ENCODE measurements at regions not wholly inside any gene's neighbourhood (a gene's known extent, or its start where the extent isn't known, plus 50 kb on each side); places are given as distances from the start of the nearest gene placed in this dataset.

- H3K27ac ChIP-seq = no peak overlapping the region
- H3K36me3 ChIP-seq = no peaks in the 10 kb centered on the region
- no peak for DNase-seq
- 63 to 71% methylated on average over 3 of the region's 3 CpGs for WGBS, 2 donors
- no peak overlapping the region for H3K4me3 ChIP-seq
- TF ChIP-seq POLR2A (IDR thresholded peaks at IDR 0.05) = no peak
- intact Hi-C loops (cut with DNase I) = no loop called here
- H3K9me3 ChIP-seq = no peaks in the 10 kb centered on the region
- no peaks in the 10 kb centered on the region for H3K27me3 ChIP-seq
- no peaks in the 10 kb centered on the region for H3K4me1 ChIP-seq
These were observed 65.5 kb upstream of the FAM216B start for GRCh38 chr13:42715909-42716308.

GRCh38 chr13:42717176-42717575, 64.2 kb upstream of the FAM216B start:
- no peak for TF ChIP-seq POLR2A (IDR thresholded peaks at IDR 0.05)
- TF ChIP-seq CTCF (IDR thresholded peaks at IDR 0.05) = no peak
- no peak overlapping the region for H3K4me3 ChIP-seq
- no peak for DNase-seq
- no peaks in the 10 kb centered on the region for H3K4me1 ChIP-seq
- H3K27ac ChIP-seq = no peak overlapping the region
- no peaks in the 10 kb centered on the region for H3K36me3 ChIP-seq
- no peaks in the 10 kb centered on the region for H3K27me3 ChIP-seq
- intact Hi-C loops (cut with DNase I) = no loop called here
- WGBS, 2 donors = 50 to 100% methylated on average over 1 of the region's 1 CpG
- H3K9me3 ChIP-seq = no peaks in the 10 kb centered on the region

GRCh38 chr13:42720113-42720857, 61.1 kb upstream of the FAM216B start:
- WGBS, 2 donors = 23 to 24% methylated on average over 12 of the region's 12 CpGs
- Histone ChIP-seq H3K27ac (peak overlapping the region in 3 of 4 donors; percentile 7 to 44 (median 38)), H3K4me1 (no peaks in the 10 kb centered on the region), H3K9me3 (no peaks in the 10 kb centered on the region), H3K4me3 (no peak overlapping the region), H3K36me3 (no peaks in the 10 kb centered on the region), H3K27me3 (no peaks in the 10 kb centered on the region)
- DNase-seq = no peak
- intact Hi-C loops (cut with DNase I) = no loop called here
- TF ChIP-seq POLR2A (IDR thresholded peaks at IDR 0.05) = no peak
- TF ChIP-seq CTCF (IDR thresholded peaks at IDR 0.05) = peak in 1 of 6 experiments; percentile 10

- Histone ChIP-seq H3K4me1 (no peaks in the 10 kb centered on the region), H3K36me3 (no peaks in the 10 kb centered on the region), H3K27me3 (no peaks in the 10 kb centered on the region), H3K4me3 (no peak overlapping the region), H3K9me3 (no peaks in the 10 kb centered on the region), H3K27ac (peak overlapping the region in 3 of 4 donors; percentile 7 to 44 (median 38))
- no peak for TF ChIP-seq CTCF (IDR thresholded peaks at IDR 0.05)
- TF ChIP-seq POLR2A (IDR thresholded peaks at IDR 0.05) = no peak
- DNase-seq = no peak
- intact Hi-C loops (cut with DNase I) = no loop called here
- 63 to 72% methylated on average over 2 of the region's 2 CpGs for WGBS, 2 donors
These were observed 60.5 kb upstream of the FAM216B start for GRCh38 chr13:42720858-42721219.

GRCh38 chr13:42722883-42723539, 58.4 kb upstream of the FAM216B start:
- no peaks in the 10 kb centered on the region for H3K36me3 ChIP-seq
- 73 to 78% methylated on average over 4 of the region's 4 CpGs for WGBS, 2 donors
- intact Hi-C loops (cut with DNase I) = no loop called here
- no peak for DNase-seq
- H3K27ac ChIP-seq = no peak overlapping the region
- H3K4me3 ChIP-seq = no peak overlapping the region
- no peak for TF ChIP-seq CTCF (IDR thresholded peaks at IDR 0.05)
- TF ChIP-seq POLR2A (IDR thresholded peaks at IDR 0.05) = no peak
- no peaks in the 10 kb centered on the region for H3K4me1 ChIP-seq
- no peaks in the 10 kb centered on the region for H3K27me3 ChIP-seq
- no peaks in the 10 kb centered on the region for H3K9me3 ChIP-seq
